HCT116 (cell line): ENCODE measurements at regions not wholly inside any gene's neighbourhood (a gene's known extent, or its start where the extent isn't known, plus 50 kb on each side); places are given as distances from the start of the nearest gene placed in this dataset.

Experiments
- ATAC-seq: fragments of 200-7000 bp; cut with Tn5 transposase; 2 replicates; pipeline ENCODE4 v1.9.1; 2020; ENCODE audit warnings: mild to moderate bottlenecking, moderate library complexity
- BruUV-seq: library from RNA; stranded (reverse); fragments of 400-500 nt; replicated peaks from 2 replicates; lab custom pipeline; 2021; lab: Mats Ljungman, UMichigan
- CTCF ChIA-PET: fragments of 300-600 bp; sonication (Branson Sonifier 250); formaldehyde crosslinking; loops from one replicate; lab custom pipeline; 2021; ENCODE audit warnings: antibody characterized with exemption; lab: Charles Lee
- POLR2A ChIA-PET: fragments of 300-600, 350-600 bp; sonication (Branson Sonifier 250); formaldehyde crosslinking; loops from one replicate; lab custom pipeline; 2021; ENCODE audit warnings: antibody characterized with exemption; lab: Charles Lee
- RAD21 ChIA-PET, 2 experiments: fragments of 300-600 bp; sonication (Branson Sonifier 250); formaldehyde crosslinking; loops; one replicate each; lab custom pipeline; 2023; ENCODE audit warnings: low total read pairs in 2 of 2; ENCODE audit not compliant: uncharacterized antibody in 2 of 2, unreplicated experiment in 2 of 2, low non-redundant PET in 1 of 2; lab: Charles Lee
- DNase-seq: peaks from one replicate; pipeline ENCODE4 v3.0.0-alpha.2; 2010; ENCODE audit warnings: low read depth, low spot score
- H2AFZ ChIP-seq: fragments of 200-600 bp; shearing (Covaris generic), sonication (generic); 2 replicates; pipeline ENCODE4 v1.6.1; 2017; ENCODE audit warnings: low read depth, mixed run types, mixed read lengths, antibody characterized with exemption, low read length; ENCODE audit not compliant: poor library complexity, severe bottlenecking
- H3K27ac ChIP-seq: 2 replicates; pipeline ENCODE4 v1.5.1; 2012; ENCODE audit warnings: low read depth, low read length
- H3K27me3 ChIP-seq: fragments of 200-600 bp; sonication (generic); 2 replicates; pipeline ENCODE4 v1.6.1; 2016; ENCODE audit warnings: mixed run types, low read length, mixed read lengths; ENCODE audit not compliant: insufficient read depth
- H3K36me3 ChIP-seq, 2 experiments: fragments of 200-500 bp in 1 of 2; fragments of 200-600 bp in 1 of 2; sonication (Bioruptor generic) in 1 of 2; sonication (generic) in 1 of 2; 2 replicates each; pipeline versions ENCODE4 v1.5.1 to v1.6.1; 2014 to 2016; ENCODE audit warnings: low read length in 2 of 2, inconsistent platforms in 1 of 2, mixed read lengths in 1 of 2, mixed run types in 1 of 2; ENCODE audit not compliant: insufficient read depth in 2 of 2, control insufficient read depth in 1 of 2
- H3K4me1 ChIP-seq, 2 experiments: fragments of 200-600 bp in 1 of 2; sonication (generic) in 1 of 2; 2 replicates each; pipeline versions ENCODE4 v1.5.1 to v1.6.1; 2012 to 2017; ENCODE audit warnings: low read length in 2 of 2, inconsistent platforms in 1 of 2, mild to moderate bottlenecking in 1 of 2, mixed read lengths in 1 of 2, mixed run types in 1 of 2, moderate library complexity in 1 of 2; ENCODE audit not compliant: insufficient read depth in 2 of 2, control insufficient read depth in 1 of 2
- H3K4me2 ChIP-seq: fragments of 200-600 bp; sonication (generic); 2 replicates; pipeline ENCODE4 v1.6.1; 2017; ENCODE audit warnings: mixed run types, low read length, mixed read lengths
- H3K4me3 ChIP-seq, 2 experiments: fragments of 200-600 bp in 1 of 2; sonication (generic) in 1 of 2; replicated peaks in 1 of 2; 2 replicates each; pipeline ENCODE4 v1.5.1; 2011 to 2016; ENCODE audit warnings: low read length in 2 of 2, control low read depth in 1 of 2, low read depth in 1 of 2, mild to moderate bottlenecking in 1 of 2, mixed read lengths in 1 of 2, mixed run types in 1 of 2
- H3K79me2 ChIP-seq: fragments of 200-600 bp; sonication (generic); 2 replicates; pipeline ENCODE4 v1.6.1; 2017; ENCODE audit warnings: mild to moderate bottlenecking, mixed run types, low read length, moderate library complexity, mixed read lengths; ENCODE audit not compliant: insufficient read depth
- H3K9ac ChIP-seq: fragments of 200-600 bp; sonication (generic); 2 replicates; pipeline ENCODE4 v1.6.1; 2016; ENCODE audit warnings: low read length, mixed read lengths
- H3K9me2 ChIP-seq: fragments of 200-600 bp; sonication (generic), shearing (Covaris generic); 2 replicates; pipeline ENCODE4 v1.6.1; 2017; ENCODE audit warnings: mixed run types, mild to moderate bottlenecking, moderate library complexity; ENCODE audit not compliant: insufficient read depth
- H3K9me3 ChIP-seq, 2 experiments: fragments of 200-500 bp in 1 of 2; fragments of 200-600 bp in 1 of 2; sonication (Bioruptor generic) in 1 of 2; sonication (generic) in 1 of 2; 2 replicates each; pipeline ENCODE4 v1.6.1; 2014 to 2017; ENCODE audit warnings: low read length in 2 of 2, mixed read lengths in 2 of 2, inconsistent platforms in 1 of 2, low read depth in 1 of 2, mild to moderate bottlenecking in 1 of 2, mixed run types in 1 of 2, moderate library complexity in 1 of 2; ENCODE audit not compliant: control insufficient read depth in 1 of 2, insufficient read depth in 1 of 2
- H4K20me1 ChIP-seq: fragments of 200-600 bp; sonication (generic), shearing (Covaris generic); 2 replicates; pipeline ENCODE4 v1.6.1; 2017; ENCODE audit warnings: mixed run types, mild to moderate bottlenecking, moderate library complexity; ENCODE audit not compliant: insufficient read depth
- CEBPB ChIP-seq: IDR thresholded peaks from 2 replicates; pipeline ENCODE4 v1.6.1; 2012; ENCODE audit warnings: low read depth
- CTCF ChIP-seq, 3 experiments: fragments of 200-600 bp in 1 of 3; sonication (generic) in 1 of 3; IDR thresholded peaks in 2 of 3; conservative IDR thresholded peaks in 1 of 3; 2 replicates each; pipeline ENCODE4 v1.5.1; 2012 to 2017; ENCODE audit warnings: low read depth in 2 of 3, low read length in 2 of 3, antibody characterized with exemption in 1 of 3, borderline replicate concordance in 1 of 3, control low read depth in 1 of 3, mild to moderate bottlenecking in 1 of 3, mixed read lengths in 1 of 3, mixed run types in 1 of 3, moderate library complexity in 1 of 3; ENCODE audit not compliant: insufficient read depth in 1 of 3
- EGR1 ChIP-seq: IDR thresholded peaks from 2 replicates; pipeline ENCODE4 v1.6.1; 2012; ENCODE audit warnings: low read depth
- ELF1 ChIP-seq: IDR thresholded peaks from 2 replicates; pipeline ENCODE4 v1.6.1; 2012; ENCODE audit warnings: low read depth, borderline replicate concordance
- EZH2 ChIP-seq: fragments of 200-600 bp; sonication (generic); IDR thresholded peaks from 2 replicates; pipeline ENCODE4 v1.6.1; 2017; ENCODE audit warnings: antibody characterized with exemption, mixed run types
- FOSL1 ChIP-seq: IDR thresholded peaks from 2 replicates; pipeline ENCODE4 v1.6.1; 2012; ENCODE audit warnings: low read depth
- JUND ChIP-seq: IDR thresholded peaks from 2 replicates; pipeline ENCODE4 v1.6.1; 2012
- MAX ChIP-seq: IDR thresholded peaks from 2 replicates; pipeline ENCODE4 v1.6.1; 2012
- POLR2AphosphoS5 ChIP-seq: IDR thresholded peaks from 2 replicates; pipeline ENCODE4 v1.6.1; 2011; ENCODE audit warnings: mild to moderate bottlenecking, low read depth, low read length, moderate library complexity
- RAD21 ChIP-seq: IDR thresholded peaks from 2 replicates; pipeline ENCODE4 v1.6.1; 2012; ENCODE audit warnings: low read depth, mild to moderate bottlenecking
- REST ChIP-seq: IDR thresholded peaks from 2 replicates; pipeline ENCODE4 v1.6.1; 2012; ENCODE audit warnings: low read depth
- SIN3A ChIP-seq: IDR thresholded peaks from 2 replicates; pipeline ENCODE4 v1.6.1; 2012; ENCODE audit warnings: low read depth
- SP1 ChIP-seq: IDR thresholded peaks from 2 replicates; pipeline ENCODE4 v1.6.1; 2012; ENCODE audit warnings: low read depth
- TCF7L2 ChIP-seq: IDR thresholded peaks from 2 replicates; pipeline ENCODE4 v1.7.0; 2011; ENCODE audit warnings: borderline replicate concordance, inconsistent platforms; ENCODE audit not compliant: insufficient read depth, insufficient read length; ENCODE audit errors: extremely low read depth
- ZBTB33 ChIP-seq: IDR thresholded peaks from 2 replicates; pipeline ENCODE4 v1.6.1; 2011; ENCODE audit warnings: mild to moderate bottlenecking, low read length, moderate library complexity; ENCODE audit not compliant: insufficient replicate concordance; ENCODE audit errors: extremely low read depth
- ZFX ChIP-seq: fragments of 450-650 bp; IDR thresholded peaks from 2 replicates; pipeline ENCODE4 v1.6.1; 2017
- ZNF274 ChIP-seq: fragments of 200-500 bp; sonication (Bioruptor generic); IDR thresholded peaks from 2 replicates; pipeline ENCODE4 v1.6.1; 2014; ENCODE audit warnings: mild to moderate bottlenecking, low read depth, low read length, inconsistent platforms
- intact Hi-C: fragments of 100-400 bp; cut with micrococcal nuclease; formaldehyde crosslinking; loops from 2 replicates; pipeline ENCODE4 v1.10.0; 2022

GRCh38 chr6:109894181-109894580 is 83.9 kb upstream of the GPR6 start:
- Histone ChIP-seq H3K4me2 (peak overlapping the region; percentile 62), H3K27me3 (no peaks in the 10 kb centered on the region), H3K27ac (no peak overlapping the region), H4K20me1 (no peaks in the 10 kb centered on the region), H3K9me2 (no peaks in the 10 kb centered on the region), H3K9me3 (no peaks in the 10 kb centered on the region), H3K36me3 (no peaks in the 10 kb centered on the region), H3K4me3 (no peak overlapping the region), H3K9ac (no peak overlapping the region), H2AFZ (no peak overlapping the region), H3K79me2 (no peaks in the 10 kb centered on the region), H3K4me1 (peaks cover 14 to 32% of the 10 kb centered on the region in 2 experiments)
- POLR2A ChIA-PET: no interaction called here
- DNase-seq (no peak), ATAC-seq (no peak)
- CTCF ChIA-PET: no interaction called here
- no TSS peak for BruUV-seq
- intact Hi-C loops: no loop called here
- RAD21 ChIA-PET: no interaction called here
- TF ChIP-seq MAX (no peak), RAD21 (no peak), SP1 (no peak), ELF1 (no peak), JUND (no peak), ZNF274 (no peak), ZBTB33 (no peak), EZH2 (no peak), SIN3A (no peak), CEBPB (no peak), FOSL1 (no peak), POLR2AphosphoS5 (no peak), TCF7L2 (no peak), CTCF (IDR thresholded peaks at IDR 0.05 in 2 of 3, conservative IDR thresholded peaks at IDR 0.05 in 1 of 3; ENCODE audit: borderline replicate concordance in 1 of 3, insufficient read depth in 1 of 3, low read depth in 2 of 3, low read length in 2 of 3) (no peak), EGR1 (no peak), REST (no peak), ZFX (no peak)
